Right ventricle myocardium superior (tissue), 1 donor: ENCODE measurements at regions not wholly inside any gene's neighbourhood (a gene's known extent, or its start where the extent isn't known, plus 50 kb on each side); places are given as distances from the start of the nearest gene placed in this dataset.
"Not testable (repeated sequence)": the region's sequence is repeated elsewhere in the genome, so short reads cannot be mapped to it uniquely, and the experiment has no call there.

Source experiments
- ATAC-seq: fragments of 200-7000 bp; cut with Tn5 transposase; one replicate; pipeline ENCODE4 v1.9.1; 2020; ENCODE audit warnings: mild to moderate bottlenecking; ENCODE audit not compliant: poor library complexity
- DNase-seq: peaks from one replicate; pipeline ENCODE4 v3.0.0-alpha.2; 2020
- intact Hi-C: fragments of 100-400 bp; cut with DNase I; formaldehyde crosslinking; loops from one replicate; pipeline ENCODE4 v1.11.2; 2022
- donor health status: DM: no; HTN: yes; CAD: no; lungs with severe emphysema.

DNA sequence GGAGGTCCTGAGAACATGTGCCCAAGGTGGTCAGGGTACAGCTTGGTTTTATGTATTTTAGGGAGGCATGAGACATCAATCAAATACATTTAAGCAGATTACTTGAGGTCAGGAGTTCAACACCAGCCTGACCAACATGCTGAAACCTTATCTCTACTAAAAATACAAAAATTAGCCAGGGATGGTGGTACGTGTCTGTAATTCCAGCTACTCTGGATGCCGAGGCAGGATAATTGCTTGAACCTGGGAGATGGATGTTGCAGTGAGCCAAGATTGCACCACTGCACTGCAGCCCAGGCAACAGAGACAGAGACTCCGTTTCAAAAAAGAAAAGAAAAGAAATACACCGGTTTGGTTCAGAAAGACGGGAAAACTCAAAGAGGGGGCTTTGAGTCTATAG, 165.9 kb upstream of the ADAMTS19 start:
- ATAC-seq, DNase-seq, intact Hi-C loops: not testable (repeated sequence)

DNA sequence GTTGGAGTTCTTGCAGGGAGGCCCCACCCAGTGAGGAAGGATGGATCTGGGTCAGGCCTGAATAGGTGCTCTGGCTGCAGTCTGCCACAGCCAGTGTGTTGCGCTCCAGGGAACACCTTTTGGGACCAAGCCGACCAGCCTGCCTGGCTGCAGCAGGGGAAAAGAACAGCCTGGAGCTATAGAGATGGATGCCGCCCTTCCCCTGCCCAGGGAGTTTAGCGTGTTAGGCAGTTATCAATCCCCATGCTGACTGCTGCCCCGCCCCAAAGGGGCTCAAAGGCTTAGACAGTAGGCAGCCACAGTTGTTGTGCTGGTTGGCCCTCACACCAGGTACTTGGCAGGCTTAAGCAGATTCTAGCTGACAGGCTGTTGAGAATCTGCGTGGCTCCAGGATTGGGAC, 153.4 kb upstream of the ADAMTS19 start:
- ATAC-seq, result no peak
- no peak for DNase-seq
- intact Hi-C loops, result no loop called here

DNA sequence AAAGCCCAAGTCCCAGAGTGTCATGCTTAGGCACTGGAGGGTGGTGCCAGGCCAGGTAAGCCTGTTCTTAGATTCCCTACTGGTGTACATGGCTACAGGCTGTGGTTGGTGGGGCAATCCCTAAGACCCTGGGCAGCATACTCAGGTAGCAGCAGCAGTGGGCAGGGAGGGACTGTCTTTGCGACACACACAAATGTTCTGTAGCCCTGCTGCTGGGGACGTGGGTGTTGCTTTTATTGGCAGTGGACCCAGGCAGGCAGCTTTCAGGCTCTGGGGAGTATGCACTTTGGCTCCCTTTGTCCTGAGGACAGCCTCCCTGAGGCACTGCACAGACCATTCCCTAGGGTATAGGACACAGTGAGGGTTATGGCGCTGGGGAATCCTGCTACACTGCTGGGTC, 137.1 kb upstream of the ADAMTS19 start:
- no peak for ATAC-seq
- DNase-seq, result no peak
- intact Hi-C loops, result no loop called here

DNA sequence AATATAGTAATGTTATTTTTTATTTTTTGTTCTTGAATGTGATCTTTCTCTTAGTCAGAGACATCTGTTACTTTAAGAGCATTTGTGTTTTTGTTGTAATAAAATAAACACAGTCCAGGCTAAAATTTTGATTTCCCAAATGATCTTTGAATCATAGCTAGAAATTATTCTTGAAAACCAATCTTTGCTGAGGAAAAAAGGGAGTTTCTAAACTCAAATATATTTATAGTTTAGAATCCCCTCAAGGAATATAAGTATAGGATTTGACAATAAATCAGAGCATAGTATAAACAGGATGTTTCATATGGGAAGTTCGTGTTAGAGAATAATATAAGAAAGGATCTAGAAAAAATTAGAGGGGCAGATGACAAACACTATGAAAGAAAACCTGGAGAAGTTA, 118.8 kb upstream of the ADAMTS19 start:
- DNase-seq (no peak), ATAC-seq (no peak)
- intact Hi-C loops, result no loop called here

DNA sequence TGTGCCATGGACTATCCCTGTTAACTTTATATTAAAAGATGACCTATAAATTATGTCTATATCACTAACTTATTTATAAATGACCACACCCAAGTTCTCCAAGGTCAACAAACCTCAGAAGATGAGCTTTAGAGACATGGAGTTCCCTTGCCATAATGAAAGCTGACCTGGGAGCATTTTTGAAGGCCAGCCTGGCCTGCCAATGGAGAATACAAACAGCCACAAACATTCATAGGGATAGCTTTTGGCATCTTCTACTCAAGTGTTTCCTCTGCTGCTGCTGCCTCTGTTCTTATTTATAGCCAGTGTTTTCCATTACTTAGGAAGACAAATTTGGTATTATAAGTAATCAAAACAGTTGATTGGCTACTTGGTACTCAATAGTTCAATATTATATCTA, 117.3 kb upstream of the ADAMTS19 start:
- intact Hi-C loops, result no loop called here
- no peak for DNase-seq
- no peak for ATAC-seq

DNA sequence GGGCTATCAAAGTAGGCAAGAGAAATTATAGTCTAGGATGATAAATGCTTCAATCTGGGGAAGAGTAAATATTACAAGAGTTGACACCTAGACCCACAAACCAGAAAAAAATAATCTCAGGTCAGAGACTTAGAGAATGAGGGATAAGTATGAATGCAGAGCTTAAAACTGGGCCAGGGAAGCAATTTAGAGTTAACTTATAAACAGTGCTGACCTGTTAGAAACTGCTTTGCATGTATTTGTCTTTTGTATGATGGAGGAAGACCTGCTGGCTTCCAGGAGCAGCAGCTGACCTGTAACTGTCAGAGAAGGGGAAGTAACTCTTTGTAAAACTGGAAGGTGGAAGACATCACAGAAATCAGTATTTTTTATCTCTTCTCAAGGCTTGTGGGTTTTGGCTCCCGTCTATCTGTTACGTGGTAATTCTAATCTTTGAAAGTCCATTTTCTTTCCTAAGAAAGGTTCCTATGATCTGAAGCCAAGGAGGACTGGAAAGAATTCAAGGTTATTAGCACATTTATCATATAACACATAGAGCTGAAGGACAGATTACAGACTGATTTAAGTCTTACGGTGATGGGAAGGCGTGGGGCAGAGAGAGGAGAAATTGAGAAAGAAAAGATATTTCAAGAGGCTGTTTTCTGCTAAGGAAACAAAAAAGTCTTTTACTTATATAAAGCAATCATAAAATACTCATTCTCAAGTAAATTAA, 114.7 kb upstream of the ADAMTS19 start:
- ATAC-seq, result no peak
- intact Hi-C loops, result no loop called here
- DNase-seq, result no peak

DNA sequence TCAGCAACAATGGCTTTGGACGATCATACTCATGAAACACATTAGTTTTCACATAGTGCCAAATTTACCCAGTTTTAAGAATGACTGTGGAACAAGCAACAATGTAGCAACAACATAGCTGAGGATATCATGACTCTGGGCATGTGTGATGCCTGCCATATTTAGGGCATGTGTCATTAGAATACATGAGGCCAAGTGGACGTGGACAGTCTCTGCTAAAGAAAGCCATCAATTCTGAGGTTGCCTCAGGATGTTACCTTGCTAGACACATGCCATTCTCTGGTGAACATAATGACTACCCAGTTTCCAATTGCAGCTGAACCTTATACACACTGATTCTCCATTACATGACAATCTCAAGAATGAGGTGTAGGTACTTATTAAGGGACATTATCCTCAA, 103.3 kb upstream of the ADAMTS19 start:
- intact Hi-C loops, result no loop called here
- ATAC-seq (no peak), DNase-seq (no peak)

DNA sequence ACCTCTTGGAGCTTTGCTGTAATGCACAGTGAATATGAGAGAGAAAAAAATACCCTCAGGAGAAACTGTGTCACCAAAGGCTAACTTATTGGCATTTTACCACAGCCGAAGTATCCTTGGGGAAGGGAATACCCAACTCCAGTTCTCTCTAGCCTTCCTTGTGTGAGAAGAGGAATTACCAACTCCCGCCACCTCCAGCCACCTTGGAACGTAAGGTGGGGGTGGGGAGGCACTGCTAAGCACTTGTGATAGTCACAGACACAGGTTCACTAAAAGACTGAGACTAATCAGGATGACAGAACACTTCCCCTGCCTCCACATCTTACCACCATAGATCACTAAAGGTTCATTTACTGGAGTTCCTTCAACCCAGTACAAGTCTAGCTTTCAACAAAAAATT, 102.0 kb upstream of the ADAMTS19 start:
- intact Hi-C loops, result no loop called here
- DNase-seq, result no peak

DNA sequence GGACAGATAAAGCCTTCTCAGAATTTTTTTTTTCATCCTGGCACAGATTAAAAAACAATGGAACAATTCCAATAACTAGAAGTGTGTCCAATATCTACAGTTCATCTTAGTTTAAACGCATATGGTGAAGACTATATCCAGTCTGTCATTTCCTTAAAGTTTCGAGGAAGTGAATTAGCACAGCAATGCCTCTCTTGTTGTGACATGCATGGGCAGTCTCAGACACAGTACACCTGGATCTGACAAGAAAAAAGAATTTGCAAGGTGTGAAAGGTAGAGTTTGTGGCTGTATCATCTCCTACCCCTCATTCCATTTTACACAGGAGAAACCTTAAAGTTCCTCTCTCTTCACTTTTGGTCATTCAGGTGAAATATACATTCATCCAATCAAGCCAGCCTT, 100.6 kb upstream of the ADAMTS19 start:
- DNase-seq (no peak), ATAC-seq (no peak)
- intact Hi-C loops, result no loop called here

More for the DNA sequence above, 102.0 kb upstream of the ADAMTS19 start:
- ATAC-seq, result no peak

DNA sequence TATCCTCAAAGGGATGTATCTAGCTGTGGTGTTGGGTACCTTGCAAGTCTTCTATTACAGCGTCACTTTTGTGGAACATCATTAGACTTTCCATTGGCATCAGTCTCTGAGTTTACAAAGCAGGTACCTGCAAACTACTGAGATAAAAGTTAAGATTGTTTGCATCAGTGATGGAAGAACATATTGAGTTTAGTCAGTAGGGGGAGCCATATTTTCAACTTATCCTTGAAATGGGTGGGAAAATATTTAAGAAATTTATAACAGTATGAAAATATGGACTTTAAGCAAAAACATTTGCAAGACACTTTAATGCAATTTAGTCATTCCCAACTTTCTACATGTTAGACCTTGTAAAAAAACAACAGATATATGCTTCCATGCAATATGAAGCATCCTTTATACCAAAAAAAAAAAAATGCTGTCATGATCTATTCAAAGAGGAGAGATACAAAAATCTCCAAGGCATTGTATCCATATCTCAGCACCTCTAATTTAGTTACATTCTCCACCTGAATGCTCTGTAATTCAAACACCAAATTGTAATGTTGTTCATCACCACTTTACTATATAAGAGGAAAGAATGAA, 98.6 kb upstream of the ADAMTS19 start:
- DNase-seq (no peak), ATAC-seq (no peak)
- intact Hi-C loops, result no loop called here

DNA sequence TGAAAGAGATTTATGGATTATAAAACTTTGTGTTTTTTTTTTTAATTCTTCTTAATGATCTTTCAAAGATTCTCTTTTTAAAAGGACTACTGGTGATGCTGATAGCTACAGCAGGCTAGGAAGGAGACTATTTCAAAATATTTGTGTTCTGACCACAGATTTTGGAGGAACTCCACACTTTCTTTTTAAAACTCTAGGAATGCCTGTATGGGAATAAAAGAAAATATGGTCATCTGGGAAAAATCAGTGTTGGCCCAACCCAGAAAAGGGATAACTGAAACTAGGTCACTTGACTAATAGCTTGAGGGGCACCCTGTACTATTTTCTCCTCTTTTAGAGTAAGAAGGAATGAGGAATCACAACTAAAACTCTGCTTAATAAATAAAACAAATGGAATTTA, 97.6 kb upstream of the ADAMTS19 start:
- intact Hi-C loops, result no loop called here
- no peak for DNase-seq
- ATAC-seq, result no peak

DNA sequence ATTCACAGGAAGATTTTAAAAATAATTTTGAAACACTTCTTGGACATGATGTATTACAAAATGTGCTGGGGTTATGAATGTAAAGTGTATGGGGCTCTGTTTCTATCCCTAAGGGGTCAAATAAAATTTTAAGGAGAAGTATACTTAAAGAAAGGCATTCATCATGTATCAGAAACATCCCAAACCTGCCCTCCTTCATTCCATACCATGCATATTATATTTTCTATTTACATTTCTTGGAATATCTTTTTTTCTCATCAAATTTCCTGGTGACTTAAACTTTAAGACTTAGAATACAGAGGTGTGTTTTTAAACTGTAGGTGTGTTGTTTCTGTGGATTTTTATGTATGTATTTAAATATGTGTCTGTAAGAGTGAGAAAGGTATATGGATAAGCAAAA, 96.1 kb upstream of the ADAMTS19 start:
- no peak for ATAC-seq
- intact Hi-C loops, result no loop called here

DNA sequence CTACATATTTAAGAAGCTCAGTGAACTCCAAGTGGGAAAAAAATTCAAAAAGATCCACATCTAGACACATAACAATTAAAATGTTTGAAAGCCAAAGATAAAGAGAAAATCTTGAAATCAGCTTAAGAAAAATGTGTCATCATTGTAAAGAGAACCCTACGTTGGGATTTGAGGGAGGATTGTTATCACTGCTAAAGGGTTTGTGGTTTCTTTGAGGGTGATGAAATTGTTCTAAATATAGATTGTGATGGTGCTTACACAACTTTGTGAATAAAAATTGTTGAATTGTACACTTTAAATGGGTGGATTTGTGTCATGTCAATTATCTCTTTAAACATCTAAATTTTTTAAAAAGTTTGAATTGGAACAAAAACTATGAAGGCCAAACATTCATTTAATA, 92.2 kb upstream of the ADAMTS19 start:
- DNase-seq (no peak), ATAC-seq (no peak)
- intact Hi-C loops, result no loop called here

More for the DNA sequence above, 96.1 kb upstream of the ADAMTS19 start:
- no peak for DNase-seq

DNA sequence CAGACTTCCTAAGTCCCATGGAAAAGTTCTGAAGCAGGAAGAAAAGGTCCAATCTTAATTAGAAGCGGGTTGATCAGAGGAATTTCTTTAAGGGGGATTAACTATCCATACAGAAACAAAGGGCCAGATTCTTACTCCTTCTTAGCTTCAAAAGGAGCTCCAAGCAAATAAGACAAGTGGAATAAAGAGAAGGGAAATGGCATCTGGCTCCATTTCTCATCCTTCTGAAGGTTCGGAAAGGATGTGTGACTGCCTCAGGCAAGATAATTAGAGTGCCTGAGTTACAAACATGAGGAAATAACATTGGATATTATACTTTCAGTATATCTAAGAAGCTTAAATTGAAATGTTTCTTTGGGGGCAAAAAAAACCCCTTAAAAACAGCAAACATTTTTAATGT, 88.1 kb upstream of the ADAMTS19 start:
- DNase-seq, result no peak
- ATAC-seq, result no peak
- intact Hi-C loops, result no loop called here

DNA sequence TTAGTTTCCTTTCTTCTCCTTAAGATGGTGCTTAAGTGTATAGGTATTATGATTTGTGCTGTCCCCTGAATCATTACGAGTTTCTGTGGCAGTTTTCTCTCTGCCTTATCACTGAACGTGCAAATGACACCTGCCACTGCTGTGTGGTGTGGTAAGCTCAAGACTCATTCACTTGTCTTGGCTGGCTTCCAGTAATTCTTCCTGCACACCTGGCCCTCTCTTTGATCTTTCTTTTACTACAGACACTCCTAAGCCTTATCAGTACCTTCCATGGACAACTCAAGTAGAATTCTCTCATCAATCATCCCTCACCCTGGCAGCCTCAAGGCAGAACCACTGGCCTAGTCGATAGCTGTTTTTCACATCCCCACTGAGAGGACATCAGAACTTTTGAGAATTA, 82.6 kb upstream of the ADAMTS19 start:
- ATAC-seq, result no peak
- no peak for DNase-seq
- intact Hi-C loops, result no loop called here

DNA sequence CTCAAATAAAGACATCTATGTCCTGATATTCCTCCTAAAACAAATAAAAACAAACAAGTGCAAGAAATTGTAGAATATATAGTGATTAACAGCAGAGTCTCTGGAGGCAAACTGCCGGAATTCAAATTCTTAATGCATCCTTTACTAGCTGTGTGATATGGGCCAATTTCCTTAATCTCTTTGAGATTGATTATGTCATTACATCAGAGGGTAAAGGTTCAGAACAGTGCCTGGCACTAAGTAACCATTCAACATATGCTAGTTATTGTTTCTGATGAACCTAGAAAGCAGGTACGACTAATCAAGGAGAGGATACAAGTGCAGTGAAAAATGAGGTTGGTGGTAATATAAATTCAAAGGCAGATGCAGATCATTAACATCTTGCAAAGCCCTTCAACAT, 81.1 kb upstream of the ADAMTS19 start:
- ATAC-seq (no peak), DNase-seq (no peak)
- intact Hi-C loops, result no loop called here

DNA sequence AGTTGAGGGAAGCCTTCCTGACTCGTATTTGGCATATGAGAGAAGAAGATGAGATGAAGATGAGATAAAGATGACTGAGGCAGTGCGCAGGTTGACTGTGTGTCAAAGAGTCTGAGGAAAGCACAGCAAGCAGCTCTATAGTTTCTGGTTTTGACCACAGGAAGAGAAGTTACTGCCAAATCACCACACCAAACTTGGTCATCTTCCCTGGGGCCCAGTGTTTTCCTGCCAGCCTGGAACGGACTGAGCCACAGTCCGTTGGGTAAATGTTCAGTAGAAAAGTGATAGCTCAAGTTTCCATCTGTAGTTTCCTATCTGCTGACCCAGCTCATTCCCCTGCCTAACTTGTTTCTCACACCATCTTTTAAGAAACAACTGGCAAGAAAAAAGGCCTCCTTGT, 80.7 kb upstream of the ADAMTS19 start:
- intact Hi-C loops, result no loop called here
- no peak for ATAC-seq
- no peak for DNase-seq

DNA sequence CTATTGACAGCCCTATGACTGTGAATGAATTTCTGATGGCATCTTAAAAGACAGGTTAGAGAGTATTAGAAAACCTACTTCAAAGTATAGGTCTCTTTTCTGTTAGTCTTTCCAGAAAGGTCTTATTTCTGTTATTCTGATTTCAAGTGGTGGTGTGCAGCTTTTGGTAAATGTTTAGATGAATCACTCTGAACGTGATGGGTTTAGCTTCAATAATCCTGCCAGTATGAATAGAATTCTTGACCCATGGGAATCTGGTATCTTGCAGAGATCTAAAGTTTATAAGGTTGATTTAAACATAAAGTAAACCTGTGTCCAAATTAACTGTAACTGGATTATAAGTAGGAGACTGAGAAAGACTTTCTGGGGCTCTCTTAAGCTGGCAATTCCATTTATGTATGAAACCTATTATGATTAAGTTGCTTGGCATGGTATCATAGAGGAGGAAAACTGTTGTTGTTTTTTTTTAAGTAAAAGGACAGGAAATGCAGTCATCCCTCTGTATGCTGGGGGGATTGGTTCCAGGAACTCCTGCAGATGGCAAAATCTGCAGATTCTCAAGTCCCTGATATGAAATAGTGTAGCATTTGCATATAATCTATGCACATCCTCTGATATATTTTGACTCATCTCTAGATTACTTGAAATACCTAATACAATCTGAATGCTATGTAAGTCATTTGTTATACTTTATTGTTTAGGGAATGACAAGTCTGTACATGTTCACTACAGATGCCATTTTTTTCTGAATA, 77.0 kb upstream of the ADAMTS19 start:
- ATAC-seq, result no peak
- DNase-seq, result no peak
- intact Hi-C loops, result no loop called here

DNA sequence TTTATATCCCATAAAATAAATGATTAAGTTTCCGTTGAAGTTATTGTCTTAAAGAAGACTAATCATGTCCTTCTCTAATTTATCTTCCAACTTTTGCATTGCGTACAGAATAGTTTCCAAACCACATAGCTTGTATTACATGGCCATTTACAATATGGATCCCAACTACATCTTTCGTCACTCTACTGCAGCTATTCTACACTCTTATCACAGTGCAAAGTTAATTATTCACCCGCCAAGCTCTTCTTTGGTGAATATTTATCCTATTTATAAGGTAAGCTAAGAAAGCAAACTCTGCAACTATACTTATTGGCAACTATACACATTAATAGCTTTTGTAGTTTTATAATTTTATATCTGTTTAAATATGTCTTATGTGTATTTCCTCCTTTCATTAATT, 75.9 kb upstream of the ADAMTS19 start:
- DNase-seq (no peak), ATAC-seq (no peak)
- intact Hi-C loops, result no loop called here

DNA sequence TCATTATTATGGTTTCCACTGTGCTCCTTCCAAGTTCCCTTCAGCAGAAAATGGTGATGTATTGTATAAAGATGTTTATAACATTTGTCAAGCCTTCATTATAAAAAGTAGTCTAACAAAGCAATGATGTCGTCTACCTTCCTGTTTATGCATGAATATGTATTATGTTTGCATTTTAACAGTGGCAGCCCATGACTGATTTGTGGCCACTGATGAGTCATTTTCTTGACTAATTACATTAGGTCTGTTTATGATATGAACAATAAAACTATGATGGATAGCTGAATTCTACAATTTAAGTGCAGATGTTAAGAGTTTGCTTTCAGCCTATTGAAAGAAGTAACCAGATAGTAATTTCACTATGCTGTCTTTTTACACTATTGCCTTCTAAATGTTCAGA, 75.4 kb upstream of the ADAMTS19 start:
- DNase-seq (no peak), ATAC-seq (no peak)
- intact Hi-C loops, result no loop called here
